ENCODE measurements at regions not wholly inside any gene's neighbourhood (a gene's known extent, or its start where the extent isn't known, plus 50 kb on each side); places are given as distances from the start of the nearest gene placed in this dataset.

DNA sequence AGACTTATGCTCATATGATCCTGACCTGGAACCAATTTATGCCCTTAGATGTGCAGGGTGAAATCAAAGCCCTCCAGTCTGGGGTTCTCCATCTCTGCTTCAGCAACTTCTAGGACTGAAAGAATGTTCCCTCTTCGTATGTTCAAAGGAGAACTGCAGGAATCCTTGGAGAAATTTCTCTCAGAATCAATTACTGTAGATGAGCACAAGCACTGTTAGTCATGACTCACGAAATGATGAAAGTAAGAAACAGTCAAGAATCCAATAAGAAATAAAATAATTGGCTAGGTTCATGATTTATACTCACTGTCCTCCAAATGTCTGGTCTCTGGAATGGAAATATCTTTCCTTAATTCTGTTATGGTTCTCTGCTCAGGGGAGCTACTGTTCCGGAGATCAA is 348.2 kb downstream of the PDGFC start:
- Mint-ChIP-seq H3K4me3 (no peak overlapping the region), H3K27me3 (ENCODE audit: insufficient read depth, low read depth, poor library complexity) (no peaks in the 10 kb centered on the region), H3K36me3 (ENCODE audit: low read depth) (peaks cover 8% of the 10 kb centered on the region), H3K9me3 (peaks cover 15% of the 10 kb centered on the region), H3K4me1 (no peaks in the 10 kb centered on the region), H3K27ac (no peak overlapping the region)
- Histone ChIP-seq H2AFZ (no peak overlapping the region), H3K27ac (ENCODE audit: low read depth) (no peak overlapping the region), H3K4me3 (no peak overlapping the region), H3K79me2 (replicated peaks; ENCODE audit: insufficient read depth) (no peaks in the 10 kb centered on the region), H3K9me2 (ENCODE audit: insufficient read depth) (peaks cover 9% of the 10 kb centered on the region), H3K4me1 (ENCODE audit: insufficient read depth) (no peaks in the 10 kb centered on the region), H4K20me1 (replicated peaks; ENCODE audit: insufficient read depth) (no peaks in the 10 kb centered on the region), H3F3A (replicated peaks; ENCODE audit: low read depth) (no peaks in the 10 kb centered on the region), H3K27me3 (ENCODE audit: insufficient read depth) (no peaks in the 10 kb centered on the region), H3K4me2 (no peak overlapping the region), H3K36me3 (ENCODE audit: insufficient read depth) (peaks cover 11% of the 10 kb centered on the region; the same call in 1 of the 2 replicates)
- DNase-seq (ENCODE audit: low spot score) (no peak), ATAC-seq (no peak)
- TF ChIP-seq EZH2phosphoT487 (IDR thresholded peaks at IDR 0.05; ENCODE audit: unreplicated experiment): no peak
- TF ChIP-seq STAT1 (IDR thresholded peaks at IDR 0.05; ENCODE audit: unreplicated experiment): no peak
- no peak for TF ChIP-seq CTCF (conservative IDR thresholded peaks at IDR 0.05; ENCODE audit: low read depth in 2 of 2)
- no peak for TF ChIP-seq JUNB (IDR thresholded peaks at IDR 0.05; ENCODE audit: unreplicated experiment)
- TF ChIP-seq, protein P1, sequence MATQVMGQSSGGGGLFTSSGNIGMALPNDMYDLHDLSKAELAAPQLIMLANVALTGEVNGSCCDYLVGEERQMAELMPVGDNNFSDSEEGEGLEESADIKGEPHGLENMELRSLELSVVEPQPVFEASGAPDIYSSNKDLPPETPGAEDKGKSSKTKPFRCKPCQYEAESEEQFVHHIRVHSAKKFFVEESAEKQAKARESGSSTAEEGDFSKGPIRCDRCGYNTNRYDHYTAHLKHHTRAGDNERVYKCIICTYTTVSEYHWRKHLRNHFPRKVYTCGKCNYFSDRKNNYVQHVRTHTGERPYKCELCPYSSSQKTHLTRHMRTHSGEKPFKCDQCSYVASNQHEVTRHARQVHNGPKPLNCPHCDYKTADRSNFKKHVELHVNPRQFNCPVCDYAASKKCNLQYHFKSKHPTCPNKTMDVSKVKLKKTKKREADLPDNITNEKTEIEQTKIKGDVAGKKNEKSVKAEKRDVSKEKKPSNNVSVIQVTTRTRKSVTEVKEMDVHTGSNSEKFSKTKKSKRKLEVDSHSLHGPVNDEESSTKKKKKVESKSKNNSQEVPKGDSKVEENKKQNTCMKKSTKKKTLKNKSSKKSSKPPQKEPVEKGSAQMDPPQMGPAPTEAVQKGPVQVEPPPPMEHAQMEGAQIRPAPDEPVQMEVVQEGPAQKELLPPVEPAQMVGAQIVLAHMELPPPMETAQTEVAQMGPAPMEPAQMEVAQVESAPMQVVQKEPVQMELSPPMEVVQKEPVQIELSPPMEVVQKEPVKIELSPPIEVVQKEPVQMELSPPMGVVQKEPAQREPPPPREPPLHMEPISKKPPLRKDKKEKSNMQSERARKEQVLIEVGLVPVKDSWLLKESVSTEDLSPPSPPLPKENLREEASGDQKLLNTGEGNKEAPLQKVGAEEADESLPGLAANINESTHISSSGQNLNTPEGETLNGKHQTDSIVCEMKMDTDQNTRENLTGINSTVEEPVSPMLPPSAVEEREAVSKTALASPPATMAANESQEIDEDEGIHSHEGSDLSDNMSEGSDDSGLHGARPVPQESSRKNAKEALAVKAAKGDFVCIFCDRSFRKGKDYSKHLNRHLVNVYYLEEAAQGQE (IDR thresholded peaks at IDR 0.05; ENCODE audit: unreplicated experiment): no peak
- TF ChIP-seq ZNF331 (CRISPR knock-in tag; IDR thresholded peaks at IDR 0.05; ENCODE audit: low read depth): no peak
- TF ChIP-seq POLR2AphosphoS5 (IDR thresholded peaks at IDR 0.05; ENCODE audit: low read depth): no peak
- TF ChIP-seq ETS1 (IDR thresholded peaks at IDR 0.05): no peak
- no peak for TF ChIP-seq ZNF114 (CRISPR knock-in tag; IDR thresholded peaks at IDR 0.05)
- no peak for TF ChIP-seq NANOG (IDR thresholded peaks at IDR 0.05; ENCODE audit: borderline replicate concordance)
- TF ChIP-seq ZNF462 (CRISPR knock-in tag; IDR thresholded peaks at IDR 0.05): no peak
- TF ChIP-seq EZH2 (IDR thresholded peaks at IDR 0.05; ENCODE audit: low read depth, unreplicated experiment): no peak
- TF ChIP-seq CREB1 (CRISPR knock-in tag; IDR thresholded peaks at IDR 0.05; ENCODE audit: low read depth): no peak

Data from GM23338 (cell line).